Brain microvascular endothelial cell (primary cell): ENCODE measurements at regions not wholly inside any gene's neighbourhood (a gene's known extent, or its start where the extent isn't known, plus 50 kb on each side); places are given as distances from the start of the nearest gene placed in this dataset.

Experiments
- DNase-seq: peaks from one replicate; pipeline ENCODE4 v3.0.0-alpha.2; 2020
- H3K27ac ChIP-seq: fragments of 250-450 bp; sonication (Bioruptor Pico); 2 replicates; pipeline ENCODE4 v1.5.1; 2020; ENCODE audit warnings: mild to moderate bottlenecking, moderate library complexity
- H3K27me3 ChIP-seq: fragments of 250-450 bp; sonication (Bioruptor Pico); replicated peaks from 2 replicates; pipeline ENCODE4 v1.5.1; 2020; ENCODE audit warnings: mild to moderate bottlenecking
- H3K36me3 ChIP-seq: fragments of 250-450 bp; sonication (Bioruptor Pico); replicated peaks from 2 replicates; pipeline ENCODE4 v1.5.1; 2020; ENCODE audit warnings: mild to moderate bottlenecking
- H3K4me3 ChIP-seq: 2 replicates; pipeline ENCODE4 v1.5.1; 2011; ENCODE audit warnings: low read depth, mild to moderate bottlenecking, control low read depth, low read length, moderate library complexity
- CTCF ChIP-seq: IDR thresholded peaks from 2 replicates; pipeline ENCODE4 v1.5.1; 2011; ENCODE audit warnings: low read depth, mild to moderate bottlenecking, moderate library complexity, low read length, control low read depth, inconsistent platforms; ENCODE audit errors: missing control alignments
- in situ Hi-C: cut with HindIII; loops from 2 replicates; pipeline ENCODE4 v1.10.0; 2017; ENCODE audit warnings: low sequenced_read_pairs, low pct_ligation_motif_present

- no peak overlapping the region for H3K27ac ChIP-seq
- DNase-seq: no peak
- no peaks in the 10 kb centered on the region for H3K27me3 ChIP-seq
- H3K4me3 ChIP-seq: no peak overlapping the region
- in situ Hi-C loops: no loop called here
- H3K36me3 ChIP-seq: no peaks in the 10 kb centered on the region
- TF ChIP-seq CTCF: no peak
Observed at GRCh38 chr2:8231902-8232301, 450.0 kb upstream of the ID2 start.

GRCh38 chr2:8232871-8233270, 449.0 kb upstream of the ID2 start:
- Histone ChIP-seq H3K4me3 (no peak overlapping the region), H3K27me3 (no peaks in the 10 kb centered on the region), H3K27ac (no peak overlapping the region), H3K36me3 (no peaks in the 10 kb centered on the region)
- DNase-seq: no peak
- in situ Hi-C loops: no loop called here
- no peak for TF ChIP-seq CTCF

- H3K27me3 ChIP-seq: no peaks in the 10 kb centered on the region
- no peak for TF ChIP-seq CTCF
- H3K4me3 ChIP-seq: no peak overlapping the region
- no peak for DNase-seq
- no peak overlapping the region for H3K27ac ChIP-seq
- H3K36me3 ChIP-seq: no peaks in the 10 kb centered on the region
- in situ Hi-C loops: no loop called here
Observed at GRCh38 chr2:8234253-8234652, 447.6 kb upstream of the ID2 start.

- TF ChIP-seq CTCF: no peak
- Histone ChIP-seq H3K4me3 (no peak overlapping the region), H3K27me3 (no peaks in the 10 kb centered on the region), H3K36me3 (no peaks in the 10 kb centered on the region), H3K27ac (no peak overlapping the region)
- in situ Hi-C loops: no loop called here
- DNase-seq: no peak
Observed at GRCh38 chr2:8234757-8235374, 447.0 kb upstream of the ID2 start.

GRCh38 chr2:8235419-8235818, 446.4 kb upstream of the ID2 start:
- Histone ChIP-seq H3K27ac (no peak overlapping the region), H3K36me3 (no peaks in the 10 kb centered on the region), H3K27me3 (no peaks in the 10 kb centered on the region), H3K4me3 (no peak overlapping the region)
- in situ Hi-C loops: no loop called here
- no peak for TF ChIP-seq CTCF
- no peak for DNase-seq

- no peak for TF ChIP-seq CTCF
- in situ Hi-C loops: no loop called here
- no peak for DNase-seq
Observed at GRCh38 chr2:8236391-8236790, 445.5 kb upstream of the ID2 start.

More at GRCh38 chr2:8236391-8236790, 445.5 kb upstream of the ID2 start:
- H3K36me3 ChIP-seq: no peaks in the 10 kb centered on the region
- no peaks in the 10 kb centered on the region for H3K27me3 ChIP-seq
- no peak overlapping the region for H3K4me3 ChIP-seq
- no peak overlapping the region for H3K27ac ChIP-seq
